Panc1 (cell line): ENCODE measurements at regions not wholly inside any gene's neighbourhood (a gene's known extent, or its start where the extent isn't known, plus 50 kb on each side); places are given as distances from the start of the nearest gene placed in this dataset.

ENCODE experiments used
- ATAC-seq: fragments of 200-7000 bp; cut with Tn5 transposase; 2 replicates; pipeline ENCODE4 v1.9.1; 2020; ENCODE audit warnings: mild to moderate bottlenecking, moderate library complexity
- BruUV-seq: library from RNA; stranded (reverse); fragments of 400-500 nt; replicated peaks from 2 replicates; lab custom pipeline; 2021; lab: Mats Ljungman, UMichigan
- CTCF ChIA-PET: fragments of 300-600 bp; sonication (Branson Sonifier 250); formaldehyde crosslinking; loops from one replicate; lab custom pipeline; 2022; ENCODE audit warnings: antibody characterized with exemption; lab: Charles Lee
- POLR2A ChIA-PET: fragments of 300-600 bp; sonication (Branson Sonifier 250); formaldehyde crosslinking; loops from one replicate; lab custom pipeline; 2022; ENCODE audit warnings: antibody characterized with exemption; lab: Charles Lee
- DNase-seq: peaks from one replicate; pipeline ENCODE4 v3.0.0-alpha.2; 2010; ENCODE audit warnings: low read depth, low spot score
- H3K27ac ChIP-seq: 2 replicates; pipeline ENCODE4 v1.5.1; 2011; ENCODE audit warnings: mild to moderate bottlenecking, low read length, inconsistent platforms
- H3K27me3 ChIP-seq: fragments of 200-500 bp; sonication (Bioruptor generic); 2 replicates; pipeline ENCODE4 v1.6.0; 2014; ENCODE audit warnings: low read length, inconsistent platforms; ENCODE audit not compliant: control insufficient read depth, insufficient read depth
- H3K36me3 ChIP-seq: fragments of 200-500 bp; sonication (Bioruptor generic); 2 replicates; pipeline ENCODE4 v1.5.1; 2014; ENCODE audit warnings: inconsistent platforms, mild to moderate bottlenecking, low read length, moderate library complexity; ENCODE audit not compliant: control insufficient read depth, insufficient read depth
- H3K4me1 ChIP-seq: 2 replicates; pipeline ENCODE4 v1.5.1; 2011; ENCODE audit warnings: inconsistent platforms, mild to moderate bottlenecking, low read length, moderate library complexity; ENCODE audit not compliant: control insufficient read depth, insufficient read depth
- H3K4me3 ChIP-seq, 2 experiments: 2 replicates each; pipeline ENCODE4 v1.5.1; 2011 to 2012; ENCODE audit warnings: low read depth in 2 of 2, low read length in 2 of 2, mild to moderate bottlenecking in 2 of 2, inconsistent platforms in 1 of 2, moderate library complexity in 1 of 2
- H3K9me3 ChIP-seq: fragments of 200-500 bp; sonication (Bioruptor generic); 2 replicates; pipeline ENCODE4 v1.5.1; 2014; ENCODE audit warnings: low read depth, mild to moderate bottlenecking, inconsistent platforms, low read length, moderate library complexity; ENCODE audit not compliant: control insufficient read depth, insufficient read depth
- POLR2AphosphoS5 ChIP-seq: IDR thresholded peaks from 2 replicates; pipeline ENCODE4 v1.6.1; 2012; ENCODE audit warnings: mild to moderate bottlenecking, low read depth, low read length, moderate library complexity
- REST ChIP-seq, 2 experiments: IDR thresholded peaks; 2 replicates each; pipeline ENCODE4 v1.6.1; 2011 to 2012; ENCODE audit warnings: low read depth in 2 of 2, control low read depth in 1 of 2, low read length in 1 of 2, mild to moderate bottlenecking in 1 of 2, moderate library complexity in 1 of 2; ENCODE audit not compliant: insufficient read depth in 1 of 2
- SIN3A ChIP-seq: IDR thresholded peaks from 2 replicates; pipeline ENCODE4 v1.6.1; 2012; ENCODE audit warnings: low read depth, mild to moderate bottlenecking, low read length, moderate library complexity, borderline replicate concordance; ENCODE audit not compliant: insufficient read depth
- TCF7L2 ChIP-seq: IDR thresholded peaks from 2 replicates; pipeline ENCODE4 v1.6.1; 2011; ENCODE audit warnings: mild to moderate bottlenecking, low read depth, low read length, inconsistent platforms
- in situ Hi-C: cut with HindIII; loops from 2 replicates; pipeline ENCODE4 v1.10.0; 2016; ENCODE audit warnings: low sequenced_read_pairs, low pct_unique_long_range_greater_than_20kb
- intact Hi-C: fragments of 100-400 bp; cut with micrococcal nuclease; formaldehyde crosslinking; loops from one replicate; pipeline ENCODE4 v1.10.0; 2022; ENCODE audit not compliant: unreplicated experiment
- TF ChIP-seq, protein P1 (sequence below): fragments of 450-650 bp; IDR thresholded peaks from 2 replicates; pipeline ENCODE4 v1.5.1; 2017; ENCODE audit warnings: mild to moderate bottlenecking

DNA sequence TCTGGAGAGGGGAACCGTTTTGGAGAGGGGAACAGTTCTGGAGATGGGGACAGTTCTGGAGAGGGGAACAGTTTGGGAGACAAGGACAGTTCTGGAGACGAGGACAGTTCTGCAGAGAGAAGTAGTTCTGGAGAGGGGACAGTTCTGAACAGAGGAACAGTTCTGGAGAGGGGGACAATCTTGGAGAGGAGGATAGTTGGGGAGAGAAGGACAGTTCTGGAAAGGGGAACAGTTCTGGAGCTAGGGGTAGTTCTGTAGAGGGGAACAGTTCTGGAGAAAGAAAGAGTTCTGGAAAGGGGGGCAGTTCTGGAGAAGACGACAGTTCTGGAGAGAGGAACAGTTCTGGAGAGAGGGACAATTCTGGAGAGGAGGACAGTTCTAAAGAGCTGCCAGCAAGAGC is 745.9 kb downstream of the GALR1 start:
- Histone ChIP-seq H3K36me3 (no peaks in the 10 kb centered on the region), H3K4me1 (no peaks in the 10 kb centered on the region), H3K9me3 (peaks cover 3% of the 10 kb centered on the region; the same call in 1 of the 2 replicates), H3K27me3 (no peaks in the 10 kb centered on the region), H3K4me3 (no peak overlapping the region), H3K27ac (no peak overlapping the region)
- intact Hi-C loops, result no loop called here
- BruUV-seq, result no TSS peak
- TF ChIP-seq POLR2AphosphoS5 (no peak), TCF7L2 (no peak), REST (IDR thresholded peaks at IDR 0.05; ENCODE audit: insufficient read depth in 1 of 2, low read depth in 2 of 2, low read length in 1 of 2) (no peak), SIN3A (no peak)
- TF ChIP-seq, protein P1, sequence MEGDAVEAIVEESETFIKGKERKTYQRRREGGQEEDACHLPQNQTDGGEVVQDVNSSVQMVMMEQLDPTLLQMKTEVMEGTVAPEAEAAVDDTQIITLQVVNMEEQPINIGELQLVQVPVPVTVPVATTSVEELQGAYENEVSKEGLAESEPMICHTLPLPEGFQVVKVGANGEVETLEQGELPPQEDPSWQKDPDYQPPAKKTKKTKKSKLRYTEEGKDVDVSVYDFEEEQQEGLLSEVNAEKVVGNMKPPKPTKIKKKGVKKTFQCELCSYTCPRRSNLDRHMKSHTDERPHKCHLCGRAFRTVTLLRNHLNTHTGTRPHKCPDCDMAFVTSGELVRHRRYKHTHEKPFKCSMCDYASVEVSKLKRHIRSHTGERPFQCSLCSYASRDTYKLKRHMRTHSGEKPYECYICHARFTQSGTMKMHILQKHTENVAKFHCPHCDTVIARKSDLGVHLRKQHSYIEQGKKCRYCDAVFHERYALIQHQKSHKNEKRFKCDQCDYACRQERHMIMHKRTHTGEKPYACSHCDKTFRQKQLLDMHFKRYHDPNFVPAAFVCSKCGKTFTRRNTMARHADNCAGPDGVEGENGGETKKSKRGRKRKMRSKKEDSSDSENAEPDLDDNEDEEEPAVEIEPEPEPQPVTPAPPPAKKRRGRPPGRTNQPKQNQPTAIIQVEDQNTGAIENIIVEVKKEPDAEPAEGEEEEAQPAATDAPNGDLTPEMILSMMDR, result no peak
- CTCF ChIA-PET, result interaction anchor here (0.7 kb wide), 1 partner anchor 82 kb away, joined by 3 read pairs; no protein-coding TSS in a partner anchor
- ATAC-seq (no peak), DNase-seq (no peak)
- POLR2A ChIA-PET, result no interaction called here
- in situ Hi-C loops, result no loop called here

DNA sequence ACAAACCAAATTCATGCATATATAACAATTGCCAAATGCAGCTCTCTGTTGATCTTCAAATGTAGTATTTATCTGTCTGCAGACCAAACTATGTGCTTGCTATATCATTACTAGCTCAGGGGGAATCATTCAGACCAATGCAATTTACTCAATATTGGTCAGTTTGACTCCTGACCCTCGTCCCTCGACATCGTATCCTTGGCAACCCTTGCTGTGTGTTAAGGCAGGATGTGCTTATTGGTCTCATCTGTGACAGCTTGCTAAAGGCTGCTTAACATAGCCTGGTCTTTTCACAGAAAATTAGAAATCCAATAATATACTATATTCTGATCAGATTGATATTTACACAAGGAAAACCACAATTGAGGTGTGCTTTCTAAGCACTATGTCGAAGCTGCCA is 747.1 kb downstream of the GALR1 start:
- in situ Hi-C loops, result no loop called here

More for the DNA sequence above, 747.1 kb downstream of the GALR1 start:
- intact Hi-C loops, result no loop called here
- no peak for TF ChIP-seq TCF7L2
- TF ChIP-seq POLR2AphosphoS5, result no peak
- TF ChIP-seq, protein P1, result no peak
- no peak for TF ChIP-seq REST (IDR thresholded peaks at IDR 0.05; ENCODE audit: insufficient read depth in 1 of 2, low read depth in 2 of 2, low read length in 1 of 2)
- no peak for TF ChIP-seq SIN3A
- CTCF ChIA-PET, result no interaction called here
- Histone ChIP-seq H3K9me3 (peaks cover 5% of the 10 kb centered on the region; the same call in 1 of the 2 replicates), H3K4me3 (no peak overlapping the region), H3K4me1 (no peaks in the 10 kb centered on the region), H3K27me3 (no peaks in the 10 kb centered on the region), H3K36me3 (no peaks in the 10 kb centered on the region), H3K27ac (no peak overlapping the region)
- DNase-seq (no peak), ATAC-seq (no peak)
- POLR2A ChIA-PET, result no interaction called here
- BruUV-seq, result no TSS peak
